Prostate gland (tissue), 2 donors: ENCODE measurements at regions not wholly inside any gene's neighbourhood (a gene's known extent, or its start where the extent isn't known, plus 50 kb on each side); places are given as distances from the start of the nearest gene placed in this dataset.

Experiments
- POLR2A ChIP-seq: fragments of 450-650 bp; IDR thresholded peaks from one replicate; pipeline ENCODE4 v1.6.1; 2016; ENCODE audit warnings: antibody characterized with exemption, mild to moderate bottlenecking
- POLR2AphosphoS5 ChIP-seq: sonication (generic); formaldehyde crosslinking; IDR thresholded peaks from one replicate; pipeline ENCODE4 v1.6.1; 2017; ENCODE audit warnings: antibody characterized with exemption
- TF ChIP-seq, protein P1 (sequence below), 4 experiments: fragments of 200-600 bp in 2 of 4; fragments of 450-650 bp in 2 of 4; sonication (generic) in 2 of 4; IDR thresholded peaks; 1 replicate in 3 of 4; 2 replicates in 1 of 4; pipeline ENCODE4 v1.5.1; 2016 to 2019; ENCODE audit warnings: antibody characterized with exemption in 4 of 4, mild to moderate bottlenecking in 2 of 4, moderate library complexity in 2 of 4

DNA sequence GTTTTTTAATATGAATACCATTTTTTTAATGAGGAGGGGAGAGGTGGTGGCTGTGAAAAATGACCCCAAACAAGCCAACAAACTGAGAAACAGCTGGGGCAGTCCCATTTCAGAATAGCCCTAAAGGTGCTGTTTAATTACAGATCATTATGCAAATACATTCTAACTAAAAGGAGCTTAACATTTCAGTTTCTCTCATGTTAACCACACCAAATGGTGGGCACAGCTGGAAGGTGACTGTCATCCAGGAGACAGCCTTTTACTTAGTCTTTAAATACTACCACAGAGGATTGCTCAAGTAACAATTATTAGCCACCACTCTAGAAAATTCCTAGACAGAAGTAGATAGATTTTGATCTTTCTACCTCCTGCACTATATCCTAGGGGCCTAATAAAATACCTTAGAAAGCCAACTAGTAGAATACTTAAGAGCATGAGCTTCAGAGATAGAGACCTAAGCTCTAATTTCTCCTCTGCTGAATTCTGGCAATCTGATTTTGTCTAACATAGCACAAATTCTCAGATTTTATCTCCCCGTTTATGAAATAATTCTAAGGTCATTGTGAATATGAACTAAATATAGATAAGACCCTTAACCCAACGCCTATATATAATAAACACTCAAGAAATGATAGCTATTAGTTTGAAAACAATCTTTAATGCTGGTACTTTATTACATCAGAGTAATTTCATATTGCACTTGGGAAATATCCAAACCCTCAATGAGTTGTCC lies 615.1 kb upstream of the NRSN1 start:
- TF ChIP-seq, protein P1, sequence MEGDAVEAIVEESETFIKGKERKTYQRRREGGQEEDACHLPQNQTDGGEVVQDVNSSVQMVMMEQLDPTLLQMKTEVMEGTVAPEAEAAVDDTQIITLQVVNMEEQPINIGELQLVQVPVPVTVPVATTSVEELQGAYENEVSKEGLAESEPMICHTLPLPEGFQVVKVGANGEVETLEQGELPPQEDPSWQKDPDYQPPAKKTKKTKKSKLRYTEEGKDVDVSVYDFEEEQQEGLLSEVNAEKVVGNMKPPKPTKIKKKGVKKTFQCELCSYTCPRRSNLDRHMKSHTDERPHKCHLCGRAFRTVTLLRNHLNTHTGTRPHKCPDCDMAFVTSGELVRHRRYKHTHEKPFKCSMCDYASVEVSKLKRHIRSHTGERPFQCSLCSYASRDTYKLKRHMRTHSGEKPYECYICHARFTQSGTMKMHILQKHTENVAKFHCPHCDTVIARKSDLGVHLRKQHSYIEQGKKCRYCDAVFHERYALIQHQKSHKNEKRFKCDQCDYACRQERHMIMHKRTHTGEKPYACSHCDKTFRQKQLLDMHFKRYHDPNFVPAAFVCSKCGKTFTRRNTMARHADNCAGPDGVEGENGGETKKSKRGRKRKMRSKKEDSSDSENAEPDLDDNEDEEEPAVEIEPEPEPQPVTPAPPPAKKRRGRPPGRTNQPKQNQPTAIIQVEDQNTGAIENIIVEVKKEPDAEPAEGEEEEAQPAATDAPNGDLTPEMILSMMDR (IDR thresholded peaks at IDR 0.05) = no peak
- TF ChIP-seq POLR2A (no peak), POLR2AphosphoS5 (no peak)
